Fibroblast of the aortic adventitia (primary cell): ENCODE measurements at regions not wholly inside any gene's neighbourhood (a gene's known extent, or its start where the extent isn't known, plus 50 kb on each side); places are given as distances from the start of the nearest gene placed in this dataset.
"Not testable (repeated sequence)": the region's sequence is repeated elsewhere in the genome, so short reads cannot be mapped to it uniquely, and the experiment has no call there.

Experiments
- DNase-seq: peaks from one replicate; pipeline ENCODE4 v3.0.0-alpha.2; 2010; ENCODE audit warnings: low read depth
- H3K4me3 ChIP-seq: 2 replicates; pipeline ENCODE4 v1.5.1; 2011; ENCODE audit warnings: low read depth, mild to moderate bottlenecking, control low read depth, low read length, moderate library complexity
- CTCF ChIP-seq: IDR thresholded peaks from 2 replicates; pipeline ENCODE4 v1.5.1; 2011; ENCODE audit warnings: mild to moderate bottlenecking, low read length, control low read depth, inconsistent platforms; ENCODE audit not compliant: insufficient read depth

- H3K4me3 ChIP-seq, result no peak overlapping the region
- no peak for TF ChIP-seq CTCF
Observed at GRCh38 chr3:31106204-31106603, 211.7 kb upstream of the GADL1 start.

DNA sequence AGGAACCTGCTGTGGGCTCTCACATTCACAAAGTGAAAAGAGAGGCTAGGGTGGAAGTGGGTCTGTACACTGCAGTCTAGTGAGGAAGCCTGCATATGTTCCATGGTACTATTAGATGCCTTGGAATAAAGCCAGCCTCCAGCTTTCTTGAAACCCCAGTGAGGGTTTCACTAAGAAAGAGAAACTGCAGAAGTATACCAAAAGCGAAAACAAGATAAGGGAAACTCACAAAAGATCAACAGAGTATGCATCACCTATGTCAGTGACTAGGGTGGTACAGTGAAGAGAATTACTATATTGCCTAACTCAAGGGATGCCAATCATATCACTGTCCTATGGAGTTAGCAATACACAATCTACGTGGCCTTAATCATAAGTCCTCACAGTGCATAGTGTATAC lies 212.5 kb upstream of the GADL1 start:
- peak; percentile 40 for DNase-seq
- no peak for TF ChIP-seq CTCF
- H3K4me3 ChIP-seq, result no peak overlapping the region

More at GRCh38 chr3:31106204-31106603, 211.7 kb upstream of the GADL1 start:
- DNase-seq, result peak; percentile 92

GRCh38 chr3:31114929-31115283 lies 220.4 kb upstream of the GADL1 start:
- no peak for TF ChIP-seq CTCF
- no peak for DNase-seq

GRCh38 chr3:31115531-31115930 lies 221.1 kb upstream of the GADL1 start:
- not testable (repeated sequence) for H3K4me3 ChIP-seq, DNase-seq

More at GRCh38 chr3:31114929-31115283, 220.4 kb upstream of the GADL1 start:
- no peak overlapping the region for H3K4me3 ChIP-seq

- H3K4me3 ChIP-seq, result no peak overlapping the region
- no peak for TF ChIP-seq CTCF
- DNase-seq, result peak; percentile 66
Observed at GRCh38 chr3:31116651-31117050, 222.2 kb upstream of the GADL1 start.

GRCh38 chr3:31117854-31118253 lies 223.4 kb upstream of the GADL1 start:
- no peak for DNase-seq
- no peak for TF ChIP-seq CTCF

DNA sequence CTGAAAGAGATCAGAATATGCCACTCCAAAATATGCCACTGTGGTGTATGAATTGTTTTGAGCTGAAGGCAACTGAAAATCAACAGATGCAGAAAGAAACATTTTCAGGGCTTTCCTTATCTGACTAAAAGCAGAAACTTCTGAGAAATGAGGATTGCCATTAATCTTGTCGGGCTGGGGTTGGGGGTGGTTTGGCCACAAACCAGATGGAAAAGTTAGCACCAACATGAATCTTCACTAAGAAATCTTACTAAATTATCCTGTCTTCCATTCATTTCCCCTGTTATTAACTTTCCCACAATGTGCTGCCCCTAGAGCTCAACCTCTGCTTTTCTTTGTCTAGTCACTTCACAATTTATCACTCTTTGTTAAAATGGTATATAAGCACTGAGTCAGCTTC lies 229.9 kb upstream of the GADL1 start:
- TF ChIP-seq CTCF, result no peak
- no peak overlapping the region for H3K4me3 ChIP-seq
- DNase-seq, result peak; percentile 19

More at GRCh38 chr3:31117854-31118253, 223.4 kb upstream of the GADL1 start:
- H3K4me3 ChIP-seq, result no peak overlapping the region
